WTC11 (cell line): ENCODE measurements at regions not wholly inside any gene's neighbourhood (a gene's known extent, or its start where the extent isn't known, plus 50 kb on each side); places are given as distances from the start of the nearest gene placed in this dataset.

ENCODE experiments used
- ATF1 ChIP-seq: sonication (generic); formaldehyde crosslinking; IDR thresholded peaks from 2 replicates; pipeline ENCODE4 v1.8.1; 2023; ENCODE audit warnings: mild to moderate bottlenecking, moderate library complexity, missing genetic modification reagents
- ATF2 ChIP-seq: sonication (generic); formaldehyde crosslinking; IDR thresholded peaks from 2 replicates; pipeline ENCODE4 v1.8.1; 2022; ENCODE audit warnings: low read depth, missing genetic modification reagents, borderline replicate concordance
- ETV6 ChIP-seq: sonication (generic); formaldehyde crosslinking; IDR thresholded peaks from 2 replicates; pipeline ENCODE4 v1.8.1; 2022; ENCODE audit warnings: mild to moderate bottlenecking, missing genetic modification reagents
- IRF2 ChIP-seq: sonication (generic); formaldehyde crosslinking; IDR thresholded peaks from 2 replicates; pipeline ENCODE4 v1.8.0; 2022; ENCODE audit warnings: low read depth, missing genetic modification reagents, borderline replicate concordance
- MLX ChIP-seq: sonication (generic); formaldehyde crosslinking; IDR thresholded peaks from 2 replicates; pipeline ENCODE4 v1.8.1; 2023; ENCODE audit warnings: mild to moderate bottlenecking, missing genetic modification reagents, moderate library complexity
- NR2C2 ChIP-seq: sonication (generic); formaldehyde crosslinking; IDR thresholded peaks from 2 replicates; pipeline ENCODE4 v1.8.0; 2022; ENCODE audit warnings: mild to moderate bottlenecking, missing genetic modification reagents
- TF ChIP-seq, protein P1 (sequence below): fragments of 200-600 bp; IDR thresholded peaks from 2 replicates; pipeline ENCODE4 v1.8.0; 2022; ENCODE audit warnings: antibody characterized with exemption
- TF ChIP-seq, protein P2 (sequence below): sonication (generic); formaldehyde crosslinking; conservative IDR thresholded peaks from 2 replicates; pipeline ENCODE4 v1.8.1; 2023; ENCODE audit warnings: mild to moderate bottlenecking, low read depth, missing genetic modification reagents, moderate library complexity

DNA sequence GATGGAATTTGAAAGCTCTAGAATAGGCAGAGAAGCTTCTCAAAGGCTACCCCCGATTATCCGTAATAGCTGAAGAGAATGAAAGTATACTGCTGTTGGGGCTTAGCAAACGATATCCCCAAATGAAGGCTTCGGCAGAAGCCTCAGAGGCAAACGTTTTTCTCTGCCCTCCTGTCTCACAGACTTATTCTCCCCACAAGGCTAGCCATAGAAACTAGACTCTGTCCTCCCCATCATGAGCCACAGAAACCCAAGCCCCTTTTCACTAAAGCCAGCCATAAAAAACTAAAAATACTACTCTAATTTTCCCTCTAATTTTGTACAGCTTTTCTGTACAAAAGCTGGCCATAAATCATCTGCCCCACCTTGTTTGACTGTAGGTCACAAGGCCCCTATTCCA lies 413.4 kb upstream of the CFAP20DC start:
- TF ChIP-seq IRF2 (no peak), NR2C2 (CRISPR knock-in tag) (no peak), ETV6 (CRISPR knock-in tag) (no peak), ATF1 (no peak), ATF2 (no peak), MLX (CRISPR knock-in tag) (no peak)
- TF ChIP-seq, protein P1, sequence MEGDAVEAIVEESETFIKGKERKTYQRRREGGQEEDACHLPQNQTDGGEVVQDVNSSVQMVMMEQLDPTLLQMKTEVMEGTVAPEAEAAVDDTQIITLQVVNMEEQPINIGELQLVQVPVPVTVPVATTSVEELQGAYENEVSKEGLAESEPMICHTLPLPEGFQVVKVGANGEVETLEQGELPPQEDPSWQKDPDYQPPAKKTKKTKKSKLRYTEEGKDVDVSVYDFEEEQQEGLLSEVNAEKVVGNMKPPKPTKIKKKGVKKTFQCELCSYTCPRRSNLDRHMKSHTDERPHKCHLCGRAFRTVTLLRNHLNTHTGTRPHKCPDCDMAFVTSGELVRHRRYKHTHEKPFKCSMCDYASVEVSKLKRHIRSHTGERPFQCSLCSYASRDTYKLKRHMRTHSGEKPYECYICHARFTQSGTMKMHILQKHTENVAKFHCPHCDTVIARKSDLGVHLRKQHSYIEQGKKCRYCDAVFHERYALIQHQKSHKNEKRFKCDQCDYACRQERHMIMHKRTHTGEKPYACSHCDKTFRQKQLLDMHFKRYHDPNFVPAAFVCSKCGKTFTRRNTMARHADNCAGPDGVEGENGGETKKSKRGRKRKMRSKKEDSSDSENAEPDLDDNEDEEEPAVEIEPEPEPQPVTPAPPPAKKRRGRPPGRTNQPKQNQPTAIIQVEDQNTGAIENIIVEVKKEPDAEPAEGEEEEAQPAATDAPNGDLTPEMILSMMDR = no peak
- TF ChIP-seq, protein P2, sequence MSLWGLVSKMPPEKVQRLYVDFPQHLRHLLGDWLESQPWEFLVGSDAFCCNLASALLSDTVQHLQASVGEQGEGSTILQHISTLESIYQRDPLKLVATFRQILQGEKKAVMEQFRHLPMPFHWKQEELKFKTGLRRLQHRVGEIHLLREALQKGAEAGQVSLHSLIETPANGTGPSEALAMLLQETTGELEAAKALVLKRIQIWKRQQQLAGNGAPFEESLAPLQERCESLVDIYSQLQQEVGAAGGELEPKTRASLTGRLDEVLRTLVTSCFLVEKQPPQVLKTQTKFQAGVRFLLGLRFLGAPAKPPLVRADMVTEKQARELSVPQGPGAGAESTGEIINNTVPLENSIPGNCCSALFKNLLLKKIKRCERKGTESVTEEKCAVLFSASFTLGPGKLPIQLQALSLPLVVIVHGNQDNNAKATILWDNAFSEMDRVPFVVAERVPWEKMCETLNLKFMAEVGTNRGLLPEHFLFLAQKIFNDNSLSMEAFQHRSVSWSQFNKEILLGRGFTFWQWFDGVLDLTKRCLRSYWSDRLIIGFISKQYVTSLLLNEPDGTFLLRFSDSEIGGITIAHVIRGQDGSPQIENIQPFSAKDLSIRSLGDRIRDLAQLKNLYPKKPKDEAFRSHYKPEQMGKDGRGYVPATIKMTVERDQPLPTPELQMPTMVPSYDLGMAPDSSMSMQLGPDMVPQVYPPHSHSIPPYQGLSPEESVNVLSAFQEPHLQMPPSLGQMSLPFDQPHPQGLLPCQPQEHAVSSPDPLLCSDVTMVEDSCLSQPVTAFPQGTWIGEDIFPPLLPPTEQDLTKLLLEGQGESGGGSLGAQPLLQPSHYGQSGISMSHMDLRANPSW (CRISPR knock-in tag) = no peak
